HFFc6 (cell line): ENCODE measurements at regions not wholly inside any gene's neighbourhood (a gene's known extent, or its start where the extent isn't known, plus 50 kb on each side); places are given as distances from the start of the nearest gene placed in this dataset.
A peak's percentile ranks its signal among the peaks of the same experiment; 100 is the strongest.

ENCODE experiments used
- DNase-seq: peaks from one replicate; pipeline ENCODE4 v3.0.0-alpha.2; 2018
- H3K27ac Mint-ChIP-seq: 2 replicates; pipeline ENCODE4 v1.8.0; 2020; ENCODE audit warnings: mild to moderate bottlenecking, mixed read lengths
- H3K27me3 Mint-ChIP-seq: 2 replicates; pipeline ENCODE4 v1.8.0; 2021; ENCODE audit warnings: mild to moderate bottlenecking, moderate library complexity, mixed read lengths; ENCODE audit not compliant: insufficient read depth
- H3K36me3 Mint-ChIP-seq: 2 replicates; pipeline ENCODE4 v1.8.0; 2021; ENCODE audit warnings: low read depth, mixed read lengths
- H3K4me1 Mint-ChIP-seq: 2 replicates; pipeline ENCODE4 v1.8.0; 2020; ENCODE audit warnings: low read depth, mixed read lengths
- H3K4me3 Mint-ChIP-seq: 2 replicates; pipeline ENCODE4 v1.8.0; 2020; ENCODE audit warnings: mild to moderate bottlenecking, moderate library complexity, mixed read lengths
- H3K9me3 Mint-ChIP-seq: 2 replicates; pipeline ENCODE4 v1.8.0; 2020; ENCODE audit warnings: mild to moderate bottlenecking, mixed read lengths
- TF ChIP-seq, protein P1 (sequence below): fragments of 200-600 bp; sonication (generic); IDR thresholded peaks from 2 replicates; pipeline ENCODE4 v1.5.0; 2021; ENCODE audit warnings: antibody characterized with exemption, mild to moderate bottlenecking

DNA sequence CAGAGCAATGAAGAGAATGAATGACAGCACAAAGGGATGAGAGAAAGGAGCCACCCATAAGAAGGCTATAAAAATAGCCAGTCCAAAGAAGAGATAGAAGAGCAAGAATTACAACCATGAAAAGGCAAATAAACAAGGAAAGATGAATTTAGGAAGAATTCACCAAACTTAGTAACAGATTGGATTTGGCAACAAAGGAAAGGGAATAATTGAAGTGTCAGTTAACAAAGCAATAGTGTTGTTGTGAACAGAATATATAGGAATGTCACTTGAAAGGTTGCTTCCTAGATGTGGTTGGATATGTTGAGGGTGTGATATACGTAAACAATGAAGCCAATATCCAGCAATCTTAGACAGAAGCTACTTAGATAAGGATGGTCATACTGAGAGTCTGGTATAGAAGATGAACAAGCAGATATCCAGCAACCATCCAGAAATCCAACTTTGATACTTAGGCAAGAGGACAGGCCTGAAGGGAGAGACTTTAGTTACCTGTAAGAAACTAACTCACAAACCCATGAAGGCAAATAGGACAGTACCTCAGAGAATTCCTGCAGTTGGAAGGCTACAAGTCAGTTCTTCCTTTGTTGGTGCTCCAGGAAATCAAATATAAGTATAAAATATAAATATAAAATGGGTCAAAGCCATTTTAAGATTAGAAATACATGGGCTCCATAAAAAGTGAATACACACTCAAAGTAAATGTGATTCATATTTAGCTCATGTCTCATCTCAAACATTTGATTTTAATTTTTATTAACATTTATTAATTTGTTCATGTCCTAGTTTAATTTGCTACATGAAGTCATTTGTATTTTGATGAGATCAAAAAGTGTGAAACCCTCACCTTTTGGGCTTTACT lies 106.5 kb downstream of the HFE start:
- Mint-ChIP-seq H3K4me1 (peaks cover 34% of the 10 kb centered on the region), H3K4me3 (peak overlapping the region; percentile 97), H3K27ac (peak overlapping the region; percentile 98), H3K27me3 (peaks cover 32% of the 10 kb centered on the region), H3K9me3 (0 out of 2 replicates have a peak, but pooled peaks cover under 1% of the 10 kb centered on the region), H3K36me3 (peaks cover 13% of the 10 kb centered on the region)
- DNase-seq, result no peak
- TF ChIP-seq, protein P1, sequence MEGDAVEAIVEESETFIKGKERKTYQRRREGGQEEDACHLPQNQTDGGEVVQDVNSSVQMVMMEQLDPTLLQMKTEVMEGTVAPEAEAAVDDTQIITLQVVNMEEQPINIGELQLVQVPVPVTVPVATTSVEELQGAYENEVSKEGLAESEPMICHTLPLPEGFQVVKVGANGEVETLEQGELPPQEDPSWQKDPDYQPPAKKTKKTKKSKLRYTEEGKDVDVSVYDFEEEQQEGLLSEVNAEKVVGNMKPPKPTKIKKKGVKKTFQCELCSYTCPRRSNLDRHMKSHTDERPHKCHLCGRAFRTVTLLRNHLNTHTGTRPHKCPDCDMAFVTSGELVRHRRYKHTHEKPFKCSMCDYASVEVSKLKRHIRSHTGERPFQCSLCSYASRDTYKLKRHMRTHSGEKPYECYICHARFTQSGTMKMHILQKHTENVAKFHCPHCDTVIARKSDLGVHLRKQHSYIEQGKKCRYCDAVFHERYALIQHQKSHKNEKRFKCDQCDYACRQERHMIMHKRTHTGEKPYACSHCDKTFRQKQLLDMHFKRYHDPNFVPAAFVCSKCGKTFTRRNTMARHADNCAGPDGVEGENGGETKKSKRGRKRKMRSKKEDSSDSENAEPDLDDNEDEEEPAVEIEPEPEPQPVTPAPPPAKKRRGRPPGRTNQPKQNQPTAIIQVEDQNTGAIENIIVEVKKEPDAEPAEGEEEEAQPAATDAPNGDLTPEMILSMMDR, result no peak

DNA sequence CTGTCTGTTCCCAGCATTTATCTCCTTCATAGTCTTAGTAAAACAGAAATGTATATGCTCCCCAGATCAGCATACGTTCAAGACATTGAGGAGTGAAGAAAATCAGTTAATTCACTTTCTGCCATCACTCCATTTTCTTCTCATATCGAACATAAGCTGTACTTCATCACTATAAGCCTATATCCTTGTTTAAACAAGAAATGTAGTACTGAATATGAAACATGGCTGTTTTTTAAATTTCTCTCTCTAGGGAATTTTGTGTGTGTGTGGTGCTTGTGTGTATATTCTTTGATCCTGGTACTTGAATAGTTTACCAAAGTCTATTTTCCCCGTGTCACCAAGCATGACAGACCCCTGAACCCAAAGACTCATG lies 107.1 kb downstream of the HFE start:
- H3K36me3 Mint-ChIP-seq, result peaks cover 13% of the 10 kb centered on the region
- TF ChIP-seq, protein P1, result no peak
- peaks cover 34% of the 10 kb centered on the region for H3K27me3 Mint-ChIP-seq
- H3K27ac Mint-ChIP-seq, result peak overlapping the region; percentile 98
- H3K4me1 Mint-ChIP-seq, result peaks cover 32% of the 10 kb centered on the region
- DNase-seq, result no peak
- H3K9me3 Mint-ChIP-seq, result 0 out of 2 replicates have a peak, but pooled peaks cover 4% of the 10 kb centered on the region
- peak overlapping the region; percentile 97 for H3K4me3 Mint-ChIP-seq

DNA sequence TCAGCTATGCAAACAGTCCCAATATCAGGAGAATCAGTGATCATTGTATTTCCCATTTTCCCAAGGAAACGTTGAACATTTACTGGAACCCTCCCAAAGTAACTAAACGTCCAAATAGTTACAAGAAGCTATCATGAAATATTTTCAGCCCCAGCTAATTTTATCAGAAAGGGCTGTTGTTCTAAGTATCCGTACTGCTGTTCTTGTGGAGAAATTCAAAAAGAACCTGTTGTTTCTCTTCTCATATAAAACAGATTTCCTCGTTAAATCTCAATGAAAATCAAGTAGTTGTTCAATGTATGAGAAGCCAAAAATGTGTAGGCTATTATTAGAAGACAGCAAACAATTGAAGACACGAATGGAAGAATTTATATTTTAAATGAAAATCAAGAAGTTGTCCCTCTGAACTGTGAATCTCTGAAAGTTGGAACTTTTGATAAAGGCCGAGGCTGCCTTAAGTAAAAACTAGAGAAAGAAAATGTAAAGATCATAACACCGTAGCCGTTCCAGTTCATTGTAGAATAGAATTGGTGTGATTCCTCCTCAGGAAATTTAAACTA lies 107.7 kb downstream of the HFE start:
- TF ChIP-seq, protein P1, result no peak
- H3K4me1 Mint-ChIP-seq, result peaks cover 37% of the 10 kb centered on the region
- peaks cover 13% of the 10 kb centered on the region for H3K36me3 Mint-ChIP-seq
- H3K9me3 Mint-ChIP-seq, result 0 out of 2 replicates have a peak, but pooled peaks cover 4% of the 10 kb centered on the region
- H3K27me3 Mint-ChIP-seq, result peaks cover 35% of the 10 kb centered on the region
- peak overlapping the region; percentile 98 for H3K27ac Mint-ChIP-seq
- H3K4me3 Mint-ChIP-seq, result peak overlapping the region; percentile 97
- no peak for DNase-seq

DNA sequence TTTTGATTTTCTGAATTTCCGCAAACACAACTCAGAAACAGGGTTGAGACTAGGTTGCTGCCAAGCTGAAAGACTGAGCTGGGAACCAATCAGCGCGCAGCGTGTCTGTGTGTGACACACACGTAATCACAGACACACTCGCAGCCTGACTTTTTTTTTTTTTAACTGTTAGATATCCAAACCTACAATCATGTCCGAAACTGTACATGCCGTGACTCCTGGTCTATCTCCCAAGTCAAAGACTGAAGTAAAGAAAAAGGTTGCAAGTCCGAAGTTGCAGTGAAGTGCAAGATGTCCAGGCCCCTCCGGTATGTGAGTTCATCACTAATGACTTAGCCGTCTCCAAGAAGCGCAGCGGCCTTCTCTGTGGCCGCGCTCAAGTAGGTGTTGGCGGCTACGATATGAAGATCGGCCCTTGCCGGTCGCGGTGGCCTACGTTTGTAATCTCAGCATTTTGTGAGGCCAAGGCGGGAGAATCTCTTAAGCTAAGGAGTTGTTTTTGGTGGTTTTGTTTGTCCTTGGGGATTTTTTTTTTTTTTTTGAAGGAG lies 108.2 kb downstream of the HFE start:
- DNase-seq, result peak; percentile 92
- Mint-ChIP-seq H3K9me3 (0 out of 2 replicates have a peak, but pooled peaks cover 4% of the 10 kb centered on the region), H3K4me1 (peaks cover 42% of the 10 kb centered on the region)

More for the DNA sequence above, 108.2 kb downstream of the HFE start:
- H3K27me3 Mint-ChIP-seq, result peaks cover 35% of the 10 kb centered on the region
- TF ChIP-seq, protein P1, result no peak
- peaks cover 13% of the 10 kb centered on the region for H3K36me3 Mint-ChIP-seq
- peak overlapping the region; percentile 98 for H3K27ac Mint-ChIP-seq
- peak overlapping the region; percentile 97 for H3K4me3 Mint-ChIP-seq
